Loucy (cell line): ENCODE measurements at regions not wholly inside any gene's neighbourhood (a gene's known extent, or its start where the extent isn't known, plus 50 kb on each side); places are given as distances from the start of the nearest gene placed in this dataset.

ENCODE experiments used
- H2AFZ ChIP-seq: fragments of 200-600 bp; sonication (generic); 2 replicates; pipeline ENCODE4 v1.6.0; 2016; ENCODE audit warnings: antibody characterized with exemption, mild to moderate bottlenecking, low read length, moderate library complexity
- H3F3A ChIP-seq: fragments of 200-600 bp; 2 replicates; pipeline ENCODE4 v1.6.0; 2016; ENCODE audit warnings: antibody characterized with exemption, low read depth, mild to moderate bottlenecking
- H3K27me3 ChIP-seq: fragments of 200-600 bp; sonication (generic); 2 replicates; pipeline ENCODE4 v1.6.1; 2014; ENCODE audit warnings: low read length, mild to moderate bottlenecking; ENCODE audit not compliant: insufficient read depth, poor library complexity, severe bottlenecking
- H3K36me3 ChIP-seq: fragments of 200-600 bp; sonication (generic); 2 replicates; pipeline ENCODE4 v1.6.1; 2016; ENCODE audit warnings: low read length; ENCODE audit not compliant: insufficient read depth
- H3K4me1 ChIP-seq: fragments of 200-600 bp; sonication (generic); 2 replicates; pipeline ENCODE4 v1.5.1; 2014; ENCODE audit warnings: low read length, mild to moderate bottlenecking; ENCODE audit not compliant: insufficient read depth, poor library complexity, severe bottlenecking
- H3K4me2 ChIP-seq: fragments of 200-600 bp; sonication (generic); 2 replicates; pipeline ENCODE4 v1.6.0; 2014; ENCODE audit warnings: antibody characterized with exemption, low read length, low read depth, mild to moderate bottlenecking; ENCODE audit not compliant: poor library complexity, severe bottlenecking
- H3K4me3 ChIP-seq: fragments of 200-600 bp; sonication (generic); 2 replicates; pipeline ENCODE4 v1.5.1; 2014; ENCODE audit warnings: low read length, mild to moderate bottlenecking, mixed read lengths; ENCODE audit not compliant: poor library complexity, severe bottlenecking
- H3K79me2 ChIP-seq: fragments of 200-600 bp; sonication (generic); 2 replicates; pipeline ENCODE4 v1.6.1; 2014; ENCODE audit warnings: low read length; ENCODE audit not compliant: insufficient read depth
- H3K9ac ChIP-seq: fragments of 200-600 bp; sonication (generic); 2 replicates; pipeline ENCODE4 v1.6.0; 2014; ENCODE audit warnings: mild to moderate bottlenecking, low read depth, low read length, moderate library complexity; ENCODE audit not compliant: poor library complexity, severe bottlenecking
- H3K9me2 ChIP-seq: fragments of 200-600 bp; sonication (generic); replicated peaks from 2 replicates; pipeline ENCODE4 v1.6.1; 2016; ENCODE audit warnings: low read depth, low read length, mixed read lengths
- H3K9me3 ChIP-seq: fragments of 200-600 bp; sonication (generic); 2 replicates; pipeline ENCODE4 v1.6.1; 2014; ENCODE audit warnings: mild to moderate bottlenecking, antibody characterized with exemption, low read length, low read depth; ENCODE audit not compliant: insufficient read depth
- H4K20me1 ChIP-seq: fragments of 200-600 bp; sonication (generic); 2 replicates; pipeline ENCODE4 v1.6.0; 2014; ENCODE audit warnings: antibody characterized with exemption, low read length, mild to moderate bottlenecking; ENCODE audit not compliant: insufficient read depth, poor library complexity, severe bottlenecking
- CTCF ChIP-seq: fragments of 200-600 bp; sonication (generic); conservative IDR thresholded peaks from 2 replicates; pipeline ENCODE4 v1.5.1; 2014; ENCODE audit warnings: mild to moderate bottlenecking, antibody characterized with exemption, low read length
- EZH2phosphoT487 ChIP-seq: fragments of 200-600 bp; IDR thresholded peaks from 2 replicates; pipeline ENCODE4 v1.6.1; 2018; ENCODE audit warnings: antibody characterized with exemption, mild to moderate bottlenecking, moderate library complexity, borderline replicate concordance

- Histone ChIP-seq H3F3A (no peaks in the 10 kb centered on the region), H3K4me1 (no peaks in the 10 kb centered on the region), H3K4me3 (no peak overlapping the region), H3K27me3 (no peaks in the 10 kb centered on the region), H3K9me2 (no peaks in the 10 kb centered on the region), H3K4me2 (no peak overlapping the region), H3K79me2 (no peaks in the 10 kb centered on the region), H3K36me3 (no peaks in the 10 kb centered on the region), H3K9me3 (no peaks in the 10 kb centered on the region), H4K20me1 (no peaks in the 10 kb centered on the region), H3K9ac (no peak overlapping the region), H2AFZ (no peak overlapping the region)
- TF ChIP-seq CTCF (no peak), EZH2phosphoT487 (no peak)
Observed at GRCh38 chr10:9515922-9516321, 1461.4 kb downstream of the GATA3 start.

GRCh38 chr10:9535744-9536143 is 1481.3 kb downstream of the GATA3 start:
- Histone ChIP-seq H3K79me2 (no peaks in the 10 kb centered on the region), H3K4me2 (no peak overlapping the region), H2AFZ (no peak overlapping the region), H3K36me3 (no peaks in the 10 kb centered on the region), H3K9ac (no peak overlapping the region), H3K4me1 (no peaks in the 10 kb centered on the region), H3K27me3 (no peaks in the 10 kb centered on the region), H3F3A (no peaks in the 10 kb centered on the region), H3K9me3 (no peaks in the 10 kb centered on the region), H3K9me2 (no peaks in the 10 kb centered on the region), H3K4me3 (no peak overlapping the region), H4K20me1 (no peaks in the 10 kb centered on the region)
- no peak for TF ChIP-seq CTCF
- TF ChIP-seq EZH2phosphoT487: no peak

- Histone ChIP-seq H3K27me3 (no peaks in the 10 kb centered on the region), H3K4me3 (no peak overlapping the region), H3K4me1 (no peaks in the 10 kb centered on the region), H3K9me3 (no peaks in the 10 kb centered on the region), H3K9ac (no peak overlapping the region), H3K9me2 (no peaks in the 10 kb centered on the region), H3K4me2 (no peak overlapping the region), H2AFZ (no peak overlapping the region), H3F3A (no peaks in the 10 kb centered on the region), H3K36me3 (no peaks in the 10 kb centered on the region), H3K79me2 (no peaks in the 10 kb centered on the region), H4K20me1 (no peaks in the 10 kb centered on the region)
- TF ChIP-seq CTCF: no peak
- no peak for TF ChIP-seq EZH2phosphoT487
Observed at GRCh38 chr10:9545073-9545472, 1472.6 kb upstream of the CELF2 start.
